Heart left ventricle (tissue), 13 donors: ENCODE measurements at regions not wholly inside any gene's neighbourhood (a gene's known extent, or its start where the extent isn't known, plus 50 kb on each side); places are given as distances from the start of the nearest gene placed in this dataset.
"Not testable (repeated sequence)": the region's sequence is repeated elsewhere in the genome, so short reads cannot be mapped to it uniquely, and the experiment has no call there.

Experiments used
- CTCF ChIP-seq, 12 donors: fragments of 200-600 bp; sonication (generic) in 4 of 12; IDR thresholded peaks; one replicate each; pipeline versions ENCODE4 v1.5.0 to v1.8.0; 2018 to 2022; ENCODE audit warnings: antibody characterized with exemption in 12 of 12, mild to moderate bottlenecking in 5 of 12
- POLR2A ChIP-seq, 2 donors: fragments of 450-650 bp; IDR thresholded peaks; one replicate each; pipeline ENCODE4 v1.6.1; 2017; ENCODE audit warnings: antibody characterized with exemption in 2 of 2, mild to moderate bottlenecking in 2 of 2, moderate library complexity in 2 of 2
- donor health status: ischemic (EF 13 %, LVEDD 7.1; RV severe dilation, severe dysfunction).
- donor health status: DM: no; HTN: yes; CAD: no.
- donor health status: DM: no; HTN: no; CAD: no.
- donor health status: ischemic (EF 25% LVEDD 6.9; RV normal size, moderate dysfunction).
- donor health status: ischemic (EF 25% LVEDD 5.7; RV mildly dilated, moderate dysfunction).
- donor health status: ischemic (EF 35%, LVEDD 5.7; RV mildly dilated, moderate dysfunction).
- donor health status: nonischemic (EF 11% LVEDD 7.7; RV severe dilation, severe dysfunction).
- donor health status: DM: yes; HTN: yes; CAD: no.
- donor health status: PGD.
- donor health status: ischemic (EF 29% LVEDD 5.4; RV normal size, mild dysfunction).
- donor health status: nonischemic (EF 23%, LVEDD 6.1; RV moderate dilation, normal function).

GRCh38 chr1:213462374-213462773, 411.3 kb downstream of the RPS6KC1 start:
- not testable (repeated sequence) for TF ChIP-seq POLR2A, CTCF (IDR thresholded peaks at IDR 0.05)
